KMS-11 (cell line): ENCODE measurements at regions not wholly inside any gene's neighbourhood (a gene's known extent, or its start where the extent isn't known, plus 50 kb on each side); places are given as distances from the start of the nearest gene placed in this dataset.

Experiments used
- H2AFZ ChIP-seq: fragments of 200-600 bp; sonication (generic); 2 replicates; pipeline ENCODE4 v1.6.1; 2016; ENCODE audit warnings: antibody characterized with exemption, mixed run types, low read depth
- H3K27ac ChIP-seq: fragments of 200-600 bp; sonication (generic); 2 replicates; pipeline ENCODE4 v1.6.1; 2016; ENCODE audit warnings: mild to moderate bottlenecking, mixed run types
- H3K27me3 ChIP-seq: fragments of 200-600 bp; sonication (generic); 2 replicates; pipeline ENCODE4 v1.6.1; 2017; ENCODE audit warnings: mild to moderate bottlenecking, low read depth, mixed run types, moderate library complexity; ENCODE audit not compliant: insufficient read depth
- H3K36me3 ChIP-seq: fragments of 200-600 bp; sonication (generic); 2 replicates; pipeline ENCODE4 v1.6.1; 2017; ENCODE audit warnings: mild to moderate bottlenecking, mixed run types; ENCODE audit not compliant: insufficient read depth
- H3K4me1 ChIP-seq: fragments of 200-600 bp; sonication (generic); 2 replicates; pipeline ENCODE4 v1.6.1; 2016; ENCODE audit warnings: mild to moderate bottlenecking, low read depth, mixed run types; ENCODE audit not compliant: poor library complexity, severe bottlenecking
- H3K4me2 ChIP-seq: fragments of 200-600 bp; sonication (generic); 2 replicates; pipeline ENCODE4 v1.7.0; 2016; ENCODE audit warnings: mild to moderate bottlenecking, mixed run types
- H3K4me3 ChIP-seq: fragments of 200-600 bp; sonication (generic); IDR thresholded peaks from 2 replicates; pipeline ENCODE4 v1.6.1; 2017; ENCODE audit warnings: low read depth, low read length, mixed read lengths; ENCODE audit not compliant: insufficient read depth
- H3K79me2 ChIP-seq: fragments of 200-600 bp; sonication (generic); 2 replicates; pipeline ENCODE4 v1.6.1; 2016; ENCODE audit warnings: low read depth, mixed run types; ENCODE audit not compliant: insufficient read depth
- H3K9ac ChIP-seq: fragments of 200-600 bp; sonication (generic); 2 replicates; pipeline ENCODE4 v1.6.1; 2016; ENCODE audit warnings: mild to moderate bottlenecking, mixed run types
- H4K20me1 ChIP-seq: fragments of 200-600 bp; sonication (generic); 2 replicates; pipeline ENCODE4 v1.6.1; 2016; ENCODE audit warnings: mild to moderate bottlenecking, mixed run types; ENCODE audit not compliant: insufficient read depth
- CTCF ChIP-seq: fragments of 200-600 bp; sonication (generic); conservative IDR thresholded peaks from 2 replicates; pipeline ENCODE4 v1.6.1; 2017; ENCODE audit warnings: low read depth, mild to moderate bottlenecking, antibody characterized with exemption, low read length, moderate library complexity, mixed read lengths

DNA sequence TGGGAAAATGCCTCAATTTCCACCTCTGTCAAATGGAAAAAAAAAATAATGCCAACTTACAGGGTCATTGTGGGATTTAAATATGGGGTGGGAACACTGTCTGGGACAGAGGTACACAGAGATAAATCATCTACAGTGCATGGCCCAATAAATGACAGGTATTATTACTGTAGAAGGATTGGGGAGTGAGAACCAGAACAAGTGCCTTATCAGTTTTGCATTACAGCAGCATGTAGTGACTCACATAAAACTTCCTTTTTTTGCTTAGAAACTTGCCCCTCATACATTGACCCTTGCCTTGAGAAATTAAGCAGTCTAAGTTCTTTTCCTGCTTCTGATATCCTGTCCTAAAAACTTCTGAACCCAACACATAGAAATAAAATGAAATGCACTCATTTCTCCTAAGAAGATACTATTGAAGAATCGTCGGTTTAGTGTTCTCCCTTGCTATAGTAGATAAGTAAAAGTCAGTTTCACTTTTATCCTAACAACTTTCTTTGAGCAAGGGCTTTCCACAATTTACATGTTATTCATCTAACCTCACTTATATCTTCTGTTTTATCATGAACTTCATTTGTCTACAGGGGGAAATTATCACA lies 121.0 kb upstream of the HAAO start:
- Histone ChIP-seq H3K36me3 (no peaks in the 10 kb centered on the region), H3K27me3 (no peaks in the 10 kb centered on the region), H4K20me1 (no peaks in the 10 kb centered on the region), H2AFZ (no peak overlapping the region), H3K4me3 (no peak overlapping the region), H3K4me1 (no peaks in the 10 kb centered on the region), H3K4me2 (no peak overlapping the region), H3K27ac (no peak overlapping the region), H3K79me2 (no peaks in the 10 kb centered on the region), H3K9ac (no peak overlapping the region)
- TF ChIP-seq CTCF, result no peak

DNA sequence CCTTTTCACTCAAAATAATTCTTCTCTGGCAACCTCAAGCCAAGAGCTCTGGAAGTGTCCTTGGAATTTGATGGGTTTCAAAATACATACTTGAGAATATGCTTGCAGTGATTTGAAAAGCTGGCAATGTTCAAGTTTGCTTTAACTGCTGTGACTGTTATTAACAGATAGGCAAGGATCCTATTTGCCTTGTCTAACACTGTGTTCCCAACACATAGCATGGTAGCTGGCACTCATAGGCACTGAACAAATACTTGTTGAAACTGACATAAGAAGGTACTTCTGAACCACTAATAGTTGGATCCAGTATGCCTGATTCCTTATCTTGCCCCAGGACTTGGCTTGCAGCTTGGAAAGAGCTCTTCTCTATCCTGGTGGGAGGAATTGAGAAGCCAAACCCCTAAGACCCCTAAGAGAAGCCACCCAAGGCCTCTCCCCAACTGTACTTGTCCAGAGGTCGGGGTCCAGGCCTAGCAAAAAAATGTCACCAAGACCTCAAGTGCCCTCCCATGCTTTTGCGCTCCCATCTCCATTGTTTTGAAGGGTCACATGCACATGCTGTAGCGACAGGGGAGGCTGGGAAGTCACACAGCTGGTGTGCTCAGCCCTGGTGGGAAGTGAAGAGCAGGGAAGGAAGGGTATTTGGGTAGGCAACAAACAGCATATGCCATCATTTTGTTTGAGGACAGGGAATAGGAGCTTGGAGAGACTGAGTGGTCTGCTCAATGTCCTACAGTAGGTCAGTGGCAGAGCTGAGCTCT lies 118.4 kb upstream of the HAAO start:
- no peak for TF ChIP-seq CTCF
- Histone ChIP-seq H3K79me2 (no peaks in the 10 kb centered on the region), H3K36me3 (no peaks in the 10 kb centered on the region), H4K20me1 (no peaks in the 10 kb centered on the region), H3K27me3 (no peaks in the 10 kb centered on the region), H3K27ac (no peak overlapping the region), H3K4me1 (no peaks in the 10 kb centered on the region), H2AFZ (no peak overlapping the region), H3K9ac (no peak overlapping the region), H3K4me2 (no peak overlapping the region), H3K4me3 (no peak overlapping the region)

- no peaks in the 10 kb centered on the region for H3K79me2 ChIP-seq
- no peak overlapping the region for H3K27ac ChIP-seq
- H2AFZ ChIP-seq, result no peak overlapping the region
Measured at GRCh38 chr2:42909966-42910365, 117.6 kb upstream of the HAAO start.

GRCh38 chr2:42908518-42909200 lies 116.3 kb upstream of the HAAO start:
- no peak overlapping the region for H2AFZ ChIP-seq

More at GRCh38 chr2:42909966-42910365, 117.6 kb upstream of the HAAO start:
- TF ChIP-seq CTCF, result no peak
- no peak overlapping the region for H3K4me2 ChIP-seq
- no peaks in the 10 kb centered on the region for H3K4me1 ChIP-seq
- no peaks in the 10 kb centered on the region for H3K27me3 ChIP-seq
- no peaks in the 10 kb centered on the region for H3K36me3 ChIP-seq
- H3K9ac ChIP-seq, result no peak overlapping the region
- H3K4me3 ChIP-seq, result no peak overlapping the region
- no peaks in the 10 kb centered on the region for H4K20me1 ChIP-seq

More at GRCh38 chr2:42908518-42909200, 116.3 kb upstream of the HAAO start:
- H3K4me1 ChIP-seq, result no peaks in the 10 kb centered on the region
- no peak overlapping the region for H3K4me2 ChIP-seq
- no peaks in the 10 kb centered on the region for H3K36me3 ChIP-seq
- H4K20me1 ChIP-seq, result no peaks in the 10 kb centered on the region
- H3K27ac ChIP-seq, result no peak overlapping the region
- no peak overlapping the region for H3K9ac ChIP-seq
- no peaks in the 10 kb centered on the region for H3K27me3 ChIP-seq
- no peak overlapping the region for H3K4me3 ChIP-seq
- no peak for TF ChIP-seq CTCF
- H3K79me2 ChIP-seq, result no peaks in the 10 kb centered on the region
